ENCODE measurements at regions not wholly inside any gene's neighbourhood (a gene's known extent, or its start where the extent isn't known, plus 50 kb on each side); places are given as distances from the start of the nearest gene placed in this dataset.

DNA sequence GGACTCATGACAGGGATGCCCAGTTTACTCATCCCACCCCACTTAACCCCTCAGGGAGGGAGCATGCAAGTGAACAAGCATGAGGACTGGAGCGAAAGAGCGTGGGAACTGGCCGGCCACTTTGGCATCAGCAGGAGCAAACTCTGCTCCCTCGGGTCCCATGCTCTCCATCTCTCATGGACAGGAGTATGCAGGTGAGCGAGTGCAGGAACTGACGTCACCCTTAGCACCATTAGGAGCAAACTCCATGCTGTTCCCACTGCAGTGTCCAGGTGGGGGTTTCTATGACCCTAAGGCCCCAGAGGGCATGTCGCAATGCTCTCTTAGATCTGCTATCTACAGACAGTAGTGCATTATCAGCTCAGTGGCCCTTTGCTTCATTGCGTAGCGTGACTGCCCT lies 821.8 kb upstream of the LRFN5 start:
- no peaks in the 10 kb centered on the region for H3K36me3 Mint-ChIP-seq
- intact Hi-C loops (cut with micrococcal nuclease) = no loop called here

DNA sequence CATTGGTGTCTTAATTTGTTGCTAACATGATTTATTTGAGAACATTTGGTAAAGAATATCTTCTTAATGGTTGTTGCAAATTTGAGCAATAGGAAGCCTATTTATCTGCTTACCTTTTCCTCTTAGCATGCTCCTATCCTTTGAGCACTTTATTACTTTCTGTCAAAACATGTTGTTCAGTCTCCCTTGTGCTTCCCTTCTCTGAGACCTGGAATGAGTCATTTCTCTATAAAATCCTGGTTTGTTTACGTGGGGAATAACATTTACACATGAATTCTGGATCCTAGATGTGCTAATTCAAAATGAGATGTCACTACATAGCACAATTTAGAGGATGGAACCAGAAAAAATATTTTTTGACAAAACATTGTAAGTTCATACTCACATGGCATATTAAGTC lies 844.0 kb upstream of the LRFN5 start:
- no peak overlapping the region for H3K4me3 ChIP-seq (ENCODE audit: low read length in 2 of 2)
- POLR2A ChIA-PET (ENCODE audit: partially characterized antibody) = no interaction called here
- Mint-ChIP-seq H3K27ac (no peak overlapping the region), H3K4me3 (no peak overlapping the region), H3K36me3 (no peaks in the 10 kb centered on the region), H3K4me1 (no peaks in the 10 kb centered on the region), H3K27me3 (no peaks in the 10 kb centered on the region), H3K9me3 (peaks cover 2 to 16% (median 5%) of the 10 kb centered on the region in 8 donors)
- CTCF ChIA-PET (ENCODE audit: partially characterized antibody) = no interaction called here
- H3K9me3 ChIP-seq (ENCODE audit: control insufficient read depth in 1 of 2, low read length in 2 of 2) = no peaks in the 10 kb centered on the region
- H3K27ac ChIP-seq (ENCODE audit: low read depth, low read length) = no peak overlapping the region
- H3K4me1 ChIP-seq (ENCODE audit: insufficient read depth, low read length) = no peaks in the 10 kb centered on the region
- no peaks in the 10 kb centered on the region for H3K27me3 ChIP-seq (ENCODE audit: insufficient read depth, low read length)
- no peaks in the 10 kb centered on the region for H3K36me3 ChIP-seq (ENCODE audit: insufficient read depth, low read length)
- DNase-seq = no peak
- intact Hi-C loops (cut with micrococcal nuclease) = no loop called here

More for the DNA sequence above, 821.8 kb upstream of the LRFN5 start:
- Histone ChIP-seq H3K36me3 (ENCODE audit: insufficient read depth, low read length) (no peaks in the 10 kb centered on the region), H3K27ac (ENCODE audit: low read depth, low read length) (no peak overlapping the region), H3K4me3 (ENCODE audit: low read length in 2 of 2) (no peak overlapping the region), H3K27me3 (ENCODE audit: insufficient read depth, low read length) (no peaks in the 10 kb centered on the region), H3K4me1 (ENCODE audit: insufficient read depth, low read length) (no peaks in the 10 kb centered on the region), H3K9me3 (ENCODE audit: control insufficient read depth in 1 of 2, low read length in 2 of 2) (no peaks in the 10 kb centered on the region)
- Mint-ChIP-seq H3K4me1 (no peaks in the 10 kb centered on the region), H3K27me3 (no peaks in the 10 kb centered on the region), H3K4me3 (no peak overlapping the region), H3K9me3 (peaks cover 0 to 10% (median 3%) of the 10 kb centered on the region in 8 donors), H3K27ac (no peak overlapping the region)
- no peak for DNase-seq
- ChIA-PET POLR2A (ENCODE audit: partially characterized antibody) (no interaction called here), CTCF (ENCODE audit: partially characterized antibody) (no interaction called here)

DNA sequence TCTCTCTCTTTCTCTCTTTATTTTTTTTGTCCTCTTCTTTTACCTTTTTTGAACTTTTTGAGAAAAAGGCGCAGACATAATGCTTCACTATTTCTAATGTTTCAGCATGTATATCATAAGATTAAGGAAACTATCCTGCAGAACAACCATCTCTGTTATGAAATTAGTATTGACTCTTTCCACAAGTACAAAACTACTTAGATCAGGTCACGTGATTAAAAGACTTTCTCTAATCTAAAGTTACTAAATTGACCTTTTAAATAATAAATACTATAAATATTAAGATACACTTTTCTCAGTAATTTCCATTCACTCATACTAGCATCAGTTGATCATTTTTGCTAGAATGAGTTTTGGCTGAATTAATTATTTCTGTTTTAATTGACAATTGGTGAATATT lies 844.5 kb upstream of the LRFN5 start:
- H3K27ac ChIP-seq (ENCODE audit: low read depth, low read length) = no peak overlapping the region
- POLR2A ChIA-PET (ENCODE audit: partially characterized antibody) = no interaction called here
- Mint-ChIP-seq H3K27ac (no peak overlapping the region), H3K36me3 (no peaks in the 10 kb centered on the region), H3K27me3 (no peaks in the 10 kb centered on the region), H3K4me1 (no peaks in the 10 kb centered on the region), H3K9me3 (peaks cover 2 to 16% (median 6%) of the 10 kb centered on the region in 8 donors), H3K4me3 (no peak overlapping the region)
- H3K27me3 ChIP-seq (ENCODE audit: insufficient read depth, low read length) = no peaks in the 10 kb centered on the region
- H3K4me1 ChIP-seq (ENCODE audit: insufficient read depth, low read length) = no peaks in the 10 kb centered on the region
- DNase-seq = no peak
- no peaks in the 10 kb centered on the region for H3K9me3 ChIP-seq (ENCODE audit: control insufficient read depth in 1 of 2, low read length in 2 of 2)
- intact Hi-C loops (cut with micrococcal nuclease) = no loop called here
- CTCF ChIA-PET (ENCODE audit: partially characterized antibody) = no interaction called here
- no peaks in the 10 kb centered on the region for H3K36me3 ChIP-seq (ENCODE audit: insufficient read depth, low read length)
- no peak overlapping the region for H3K4me3 ChIP-seq (ENCODE audit: low read length in 2 of 2)

- no peaks in the 10 kb centered on the region for H3K4me1 ChIP-seq (ENCODE audit: insufficient read depth, low read length)
- DNase-seq = no peak
- no peak overlapping the region for H3K4me3 ChIP-seq (ENCODE audit: low read length in 2 of 2)
- H3K9me3 ChIP-seq (ENCODE audit: control insufficient read depth in 1 of 2, low read length in 2 of 2) = no peaks in the 10 kb centered on the region
- Mint-ChIP-seq H3K36me3 (no peaks in the 10 kb centered on the region), H3K9me3 (peaks cover 3 to 21% (median 9%) of the 10 kb centered on the region in 8 donors), H3K27me3 (no peaks in the 10 kb centered on the region), H3K27ac (no peak overlapping the region), H3K4me3 (no peak overlapping the region), H3K4me1 (no peaks in the 10 kb centered on the region)
- H3K27ac ChIP-seq (ENCODE audit: low read depth, low read length) = no peak overlapping the region
- H3K36me3 ChIP-seq (ENCODE audit: insufficient read depth, low read length) = no peaks in the 10 kb centered on the region
- H3K27me3 ChIP-seq (ENCODE audit: insufficient read depth, low read length) = no peaks in the 10 kb centered on the region
- CTCF ChIA-PET (ENCODE audit: partially characterized antibody) = no interaction called here
- intact Hi-C loops (cut with micrococcal nuclease) = no loop called here
- POLR2A ChIA-PET (ENCODE audit: partially characterized antibody) = no interaction called here
These were observed 846.0 kb upstream of the LRFN5 start for GRCh38 chr14:40760704-40761103.

DNA sequence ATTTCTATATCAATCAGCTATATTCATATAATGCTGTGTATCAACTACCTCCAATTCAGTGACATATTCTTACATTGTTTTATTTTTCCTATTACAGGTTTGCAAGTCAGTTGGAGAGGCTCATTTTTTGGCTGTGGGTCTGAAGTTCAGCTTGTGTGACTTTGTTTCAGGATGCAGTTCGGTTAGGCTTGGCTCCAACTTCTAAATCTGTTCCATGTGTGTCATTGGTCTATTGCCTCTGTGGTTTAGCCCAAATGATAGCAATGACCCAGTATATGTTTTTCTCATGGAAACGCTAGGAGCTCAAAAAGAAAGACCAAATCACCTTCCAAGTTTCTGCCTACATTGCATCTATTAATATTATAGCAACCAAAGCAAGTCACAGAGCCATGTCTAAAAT lies 848.6 kb upstream of the LRFN5 start:
- intact Hi-C loops (cut with micrococcal nuclease) = no loop called here
- ChIA-PET POLR2A (ENCODE audit: partially characterized antibody) (no interaction called here), CTCF (ENCODE audit: partially characterized antibody) (interaction anchor here (0.6 kb wide), 1 partner anchor 1818 kb away, joined by 4 read pairs; no protein-coding TSS in a partner anchor)
- H3K36me3 ChIP-seq (ENCODE audit: insufficient read depth, low read length) = no peaks in the 10 kb centered on the region
- Mint-ChIP-seq H3K4me3 (no peak overlapping the region), H3K9me3 (peaks cover 4 to 23% (median 8%) of the 10 kb centered on the region in 8 donors), H3K4me1 (no peaks in the 10 kb centered on the region), H3K36me3 (no peaks in the 10 kb centered on the region), H3K27me3 (no peaks in the 10 kb centered on the region), H3K27ac (no peak overlapping the region)
- H3K4me1 ChIP-seq (ENCODE audit: insufficient read depth, low read length) = no peaks in the 10 kb centered on the region
- no peak overlapping the region for H3K4me3 ChIP-seq (ENCODE audit: low read length in 2 of 2)
- no peak overlapping the region for H3K27ac ChIP-seq (ENCODE audit: low read depth, low read length)
- H3K27me3 ChIP-seq (ENCODE audit: insufficient read depth, low read length) = no peaks in the 10 kb centered on the region
- H3K9me3 ChIP-seq (ENCODE audit: control insufficient read depth in 1 of 2, low read length in 2 of 2) = no peaks in the 10 kb centered on the region
- DNase-seq = no peak

DNA sequence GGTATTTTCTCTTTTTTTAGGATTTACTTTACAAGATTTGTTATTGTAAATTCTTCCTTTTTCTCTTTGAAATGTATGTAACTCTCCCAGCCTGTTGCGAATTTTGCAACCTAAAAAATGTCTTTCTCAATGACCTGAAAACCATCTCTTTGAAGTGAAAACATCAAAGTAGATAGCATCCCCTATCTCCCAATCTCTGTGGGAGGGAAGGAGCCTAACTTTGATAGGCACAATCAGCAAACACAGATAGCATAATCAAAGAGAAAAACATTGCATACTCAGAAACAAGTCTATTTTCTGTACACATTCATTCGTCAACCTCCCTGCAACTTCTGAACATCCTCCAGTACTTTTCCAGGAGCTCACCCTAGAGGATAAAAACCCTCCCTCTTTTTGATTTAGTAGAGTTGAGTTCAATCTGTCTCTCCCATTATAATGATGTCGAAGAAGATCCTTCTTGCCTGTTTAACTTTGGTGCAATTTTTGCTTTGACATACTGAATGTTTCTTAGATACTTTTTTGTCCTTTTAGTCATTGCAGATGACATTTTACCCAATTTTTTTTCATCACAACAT lies 849.2 kb upstream of the LRFN5 start:
- no peaks in the 10 kb centered on the region for H3K4me1 ChIP-seq (ENCODE audit: insufficient read depth, low read length)
- H3K27ac ChIP-seq (ENCODE audit: low read depth, low read length) = no peak overlapping the region
- Mint-ChIP-seq H3K36me3 (no peaks in the 10 kb centered on the region), H3K27ac (no peak overlapping the region), H3K4me1 (no peaks in the 10 kb centered on the region), H3K27me3 (no peaks in the 10 kb centered on the region), H3K4me3 (no peak overlapping the region), H3K9me3 (peaks cover 4 to 18% (median 11%) of the 10 kb centered on the region in 8 donors)
- H3K4me3 ChIP-seq (ENCODE audit: low read length in 2 of 2) = no peak overlapping the region
- no peak for DNase-seq
- no peaks in the 10 kb centered on the region for H3K27me3 ChIP-seq (ENCODE audit: insufficient read depth, low read length)
- no peaks in the 10 kb centered on the region for H3K36me3 ChIP-seq (ENCODE audit: insufficient read depth, low read length)
- ChIA-PET POLR2A (ENCODE audit: partially characterized antibody) (no interaction called here), CTCF (ENCODE audit: partially characterized antibody) (no interaction called here)
- intact Hi-C loops (cut with micrococcal nuclease) = no loop called here
- H3K9me3 ChIP-seq (ENCODE audit: control insufficient read depth in 1 of 2, low read length in 2 of 2) = no peaks in the 10 kb centered on the region

GRCh38 chr14:40733206-40733605 lies 873.5 kb upstream of the LRFN5 start:
- Histone ChIP-seq H3K4me1 (ENCODE audit: insufficient read depth, low read length) (no peaks in the 10 kb centered on the region), H3K27ac (ENCODE audit: low read depth, low read length) (no peak overlapping the region), H3K4me3 (ENCODE audit: low read length in 2 of 2) (no peak overlapping the region), H3K36me3 (ENCODE audit: insufficient read depth, low read length) (no peaks in the 10 kb centered on the region), H3K9me3 (ENCODE audit: control insufficient read depth in 1 of 2, low read length in 2 of 2) (no peaks in the 10 kb centered on the region), H3K27me3 (ENCODE audit: insufficient read depth, low read length) (no peaks in the 10 kb centered on the region)
- POLR2A ChIA-PET (ENCODE audit: partially characterized antibody) = no interaction called here
- CTCF ChIA-PET (ENCODE audit: partially characterized antibody) = no interaction called here
- Mint-ChIP-seq H3K27ac (no peak overlapping the region), H3K9me3 (peaks cover 0 to 17% (median 10%) of the 10 kb centered on the region in 8 donors), H3K27me3 (no peaks in the 10 kb centered on the region), H3K4me1 (no peaks in the 10 kb centered on the region), H3K36me3 (no peaks in the 10 kb centered on the region), H3K4me3 (no peak overlapping the region)
- intact Hi-C loops (cut with micrococcal nuclease) = no loop called here
- no peak for DNase-seq

- CTCF ChIA-PET (ENCODE audit: partially characterized antibody) = no interaction called here
- no peak for DNase-seq
- H3K4me3 Mint-ChIP-seq = no peak overlapping the region
These were observed 879.6 kb upstream of the LRFN5 start for GRCh38 chr14:40727107-40727506.

More at GRCh38 chr14:40727107-40727506, 879.6 kb upstream of the LRFN5 start:
- Mint-ChIP-seq H3K27ac (no peak overlapping the region), H3K36me3 (no peaks in the 10 kb centered on the region), H3K9me3 (peaks cover 3 to 36% (median 9%) of the 10 kb centered on the region in 8 donors), H3K4me1 (no peaks in the 10 kb centered on the region), H3K27me3 (no peaks in the 10 kb centered on the region)
- Histone ChIP-seq H3K9me3 (ENCODE audit: control insufficient read depth in 1 of 2, low read length in 2 of 2) (no peaks in the 10 kb centered on the region), H3K4me1 (ENCODE audit: insufficient read depth, low read length) (no peaks in the 10 kb centered on the region), H3K27me3 (ENCODE audit: insufficient read depth, low read length) (no peaks in the 10 kb centered on the region), H3K36me3 (ENCODE audit: insufficient read depth, low read length) (no peaks in the 10 kb centered on the region), H3K4me3 (ENCODE audit: low read length in 2 of 2) (no peak overlapping the region), H3K27ac (ENCODE audit: low read depth, low read length) (no peak overlapping the region)
- intact Hi-C loops (cut with micrococcal nuclease) = no loop called here
- POLR2A ChIA-PET (ENCODE audit: partially characterized antibody) = no interaction called here

Measured in CD4-positive, alpha-beta memory T cell (primary cell).